Adrenal gland (tissue), 5 donors: ENCODE measurements at regions not wholly inside any gene's neighbourhood (a gene's known extent, or its start where the extent isn't known, plus 50 kb on each side); places are given as distances from the start of the nearest gene placed in this dataset.

Source experiments
- POLR2A ChIP-seq, 2 donors: fragments of 450-650 bp; IDR thresholded peaks; one replicate each; pipeline ENCODE4 v1.6.1; 2017; ENCODE audit warnings: antibody characterized with exemption in 2 of 2, mild to moderate bottlenecking in 2 of 2, moderate library complexity in 1 of 2
- TF ChIP-seq, protein P1 (sequence below), 6 experiments: fragments of 450-650 bp in 4 of 6; fragments of 200-600 bp in 2 of 6; sonication (generic) in 1 of 6; IDR thresholded peaks; 1 replicate in 5 of 6; 2 replicates in 1 of 6; pipeline versions ENCODE4 v1.5.1 to v1.8.0; 2016 to 2021; ENCODE audit warnings: antibody characterized with exemption in 6 of 6, mild to moderate bottlenecking in 2 of 6, moderate library complexity in 1 of 6
- donor health status: DM: no; HTN: no; CAD: no.

DNA sequence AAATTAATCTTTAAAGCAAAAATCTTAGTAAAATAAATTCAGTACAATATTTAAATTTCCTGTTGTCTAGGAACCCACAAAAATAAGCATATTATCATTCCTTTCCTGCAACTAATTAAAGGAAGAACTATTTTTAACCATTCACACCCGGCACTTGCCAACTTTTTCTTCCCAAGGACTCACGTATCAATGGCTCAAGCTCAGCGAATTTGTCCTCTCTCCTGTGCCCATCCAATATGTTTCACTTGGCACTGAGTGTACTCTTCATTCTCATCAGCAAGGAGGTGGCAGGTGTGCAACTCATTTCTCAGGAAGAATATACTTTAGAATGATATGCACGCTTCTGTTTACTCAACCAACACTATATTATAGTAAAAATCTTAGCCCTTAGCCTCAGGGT, 419.4 kb downstream of the C6orf118 start:
- TF ChIP-seq, protein P1, sequence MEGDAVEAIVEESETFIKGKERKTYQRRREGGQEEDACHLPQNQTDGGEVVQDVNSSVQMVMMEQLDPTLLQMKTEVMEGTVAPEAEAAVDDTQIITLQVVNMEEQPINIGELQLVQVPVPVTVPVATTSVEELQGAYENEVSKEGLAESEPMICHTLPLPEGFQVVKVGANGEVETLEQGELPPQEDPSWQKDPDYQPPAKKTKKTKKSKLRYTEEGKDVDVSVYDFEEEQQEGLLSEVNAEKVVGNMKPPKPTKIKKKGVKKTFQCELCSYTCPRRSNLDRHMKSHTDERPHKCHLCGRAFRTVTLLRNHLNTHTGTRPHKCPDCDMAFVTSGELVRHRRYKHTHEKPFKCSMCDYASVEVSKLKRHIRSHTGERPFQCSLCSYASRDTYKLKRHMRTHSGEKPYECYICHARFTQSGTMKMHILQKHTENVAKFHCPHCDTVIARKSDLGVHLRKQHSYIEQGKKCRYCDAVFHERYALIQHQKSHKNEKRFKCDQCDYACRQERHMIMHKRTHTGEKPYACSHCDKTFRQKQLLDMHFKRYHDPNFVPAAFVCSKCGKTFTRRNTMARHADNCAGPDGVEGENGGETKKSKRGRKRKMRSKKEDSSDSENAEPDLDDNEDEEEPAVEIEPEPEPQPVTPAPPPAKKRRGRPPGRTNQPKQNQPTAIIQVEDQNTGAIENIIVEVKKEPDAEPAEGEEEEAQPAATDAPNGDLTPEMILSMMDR (IDR thresholded peaks at IDR 0.05), result no peak
- TF ChIP-seq POLR2A (IDR thresholded peaks at IDR 0.05), result no peak
